ENCODE measurements at regions not wholly inside any gene's neighbourhood (a gene's known extent, or its start where the extent isn't known, plus 50 kb on each side); places are given as distances from the start of the nearest gene placed in this dataset.

DNA sequence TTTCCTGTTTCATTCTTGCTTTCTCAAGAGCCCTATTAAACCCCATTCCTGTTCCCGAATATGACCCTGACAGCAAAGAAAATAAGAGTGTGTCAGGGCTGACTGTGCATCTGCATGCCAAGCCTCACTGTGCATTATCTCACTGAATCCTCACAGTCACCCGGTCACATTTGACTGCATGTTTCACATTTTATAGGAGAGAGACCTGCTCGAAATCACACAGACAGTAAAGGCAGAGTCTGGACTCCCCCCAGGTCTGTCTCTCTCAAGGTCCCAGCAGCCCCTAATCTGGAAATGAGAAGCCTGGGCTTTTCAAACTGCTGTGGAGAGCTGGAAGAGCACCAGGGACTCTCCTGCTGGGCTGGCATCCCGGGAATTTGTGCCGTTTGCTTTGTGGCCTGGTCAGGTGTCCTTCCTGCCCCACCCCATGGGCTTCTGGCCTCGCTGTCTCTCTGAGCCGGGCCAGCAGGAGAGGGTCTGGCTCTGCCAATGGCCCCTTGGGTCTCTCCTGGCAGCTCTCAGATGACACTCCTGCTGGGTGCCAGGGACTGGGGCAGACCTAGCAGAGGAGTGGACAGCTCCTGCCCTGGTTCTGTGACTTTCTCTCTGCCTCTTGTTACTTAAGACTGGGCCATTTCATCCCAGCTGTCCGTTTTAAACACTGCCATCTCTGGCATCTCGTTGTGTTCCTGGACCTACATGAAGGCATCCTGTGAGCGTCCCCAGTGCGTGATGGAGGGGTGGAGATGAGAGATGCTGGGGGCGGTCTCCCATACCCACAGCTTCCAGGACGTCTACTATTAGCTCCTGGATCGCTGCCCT lies 173.6 kb downstream of the ARHGAP12 start:
- DNase-seq: no peak

GRCh38 chr10:31753681-31754080 lies 174.9 kb downstream of the ARHGAP12 start:
- no peak for DNase-seq

- no peak for DNase-seq
Measured at GRCh38 chr10:31752170-31752569, 176.5 kb downstream of the ARHGAP12 start.

DNA sequence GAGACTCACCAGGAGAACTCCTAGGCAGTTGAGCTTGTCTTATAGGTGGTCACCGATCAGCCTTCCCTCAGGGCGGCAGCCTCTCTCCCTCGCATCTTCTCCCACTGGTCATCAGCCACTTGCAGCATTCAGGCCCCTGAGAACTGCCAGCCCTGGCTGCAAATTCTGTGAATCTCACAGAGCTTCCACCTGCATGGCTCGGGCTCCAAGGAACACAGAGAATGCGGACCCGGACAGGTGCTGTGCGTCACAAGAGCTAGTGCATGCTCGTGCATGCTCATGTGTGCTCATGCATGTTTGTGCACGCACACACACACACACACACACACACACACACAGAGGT lies 176.9 kb downstream of the ARHGAP12 start:
- DNase-seq: no peak

DNA sequence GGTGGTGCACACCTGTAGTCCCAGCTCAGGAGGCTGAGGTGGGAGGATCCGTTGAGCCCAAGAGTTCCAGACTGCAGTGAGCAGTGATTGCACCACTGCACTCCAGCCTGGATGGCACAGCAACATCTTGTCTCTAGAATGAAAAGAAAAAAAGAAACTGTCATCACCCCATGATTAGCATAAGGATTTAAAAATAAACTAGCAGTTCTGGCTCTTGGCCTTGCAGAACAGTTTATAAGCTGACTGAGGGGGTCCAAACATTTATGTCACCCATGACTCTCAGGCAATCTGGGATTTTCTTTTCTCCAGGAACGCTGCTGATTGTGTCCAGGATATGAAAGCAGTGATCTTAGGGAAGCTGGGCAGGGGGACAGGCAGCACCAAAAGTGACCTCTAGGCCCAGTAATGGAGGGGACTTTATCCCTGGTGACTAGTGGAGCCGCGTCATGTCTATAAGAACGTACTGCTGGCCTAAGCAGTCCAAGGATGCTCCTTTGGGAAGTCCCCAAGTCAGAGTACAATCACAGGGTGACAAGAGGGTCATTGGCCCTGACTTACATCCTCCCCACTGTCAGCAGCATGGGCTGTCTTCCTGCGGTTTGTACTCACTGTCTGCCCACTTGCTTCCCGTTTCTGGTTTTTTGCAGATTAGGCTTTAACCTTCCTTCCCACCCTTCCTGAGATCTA lies 177.4 kb downstream of the ARHGAP12 start:
- DNase-seq: no peak

- peak; percentile 85 for DNase-seq
Measured at GRCh38 chr10:31749981-31750840, 178.4 kb downstream of the ARHGAP12 start.

DNA sequence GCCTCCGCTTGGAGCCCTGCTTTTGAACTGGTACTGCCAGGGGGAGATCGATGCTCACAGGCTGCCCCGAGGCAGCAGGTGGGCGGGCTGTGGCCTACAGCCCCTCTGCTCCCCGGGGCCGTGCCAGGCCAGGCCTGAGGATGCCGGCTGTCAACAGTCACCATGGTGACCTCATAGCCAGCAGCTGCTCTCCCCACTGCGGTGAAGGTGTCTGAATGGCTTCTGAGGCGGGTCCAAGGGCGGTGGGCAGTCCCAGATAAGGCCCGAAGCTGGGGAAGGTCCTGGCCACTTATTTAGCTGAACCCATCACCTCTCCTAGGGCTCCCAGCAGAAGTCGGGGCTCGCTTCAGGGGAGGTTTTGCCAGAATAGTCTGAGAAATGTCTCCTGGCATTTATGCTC lies 179.3 kb downstream of the ARHGAP12 start:
- peak; percentile 67 for DNase-seq

DNA sequence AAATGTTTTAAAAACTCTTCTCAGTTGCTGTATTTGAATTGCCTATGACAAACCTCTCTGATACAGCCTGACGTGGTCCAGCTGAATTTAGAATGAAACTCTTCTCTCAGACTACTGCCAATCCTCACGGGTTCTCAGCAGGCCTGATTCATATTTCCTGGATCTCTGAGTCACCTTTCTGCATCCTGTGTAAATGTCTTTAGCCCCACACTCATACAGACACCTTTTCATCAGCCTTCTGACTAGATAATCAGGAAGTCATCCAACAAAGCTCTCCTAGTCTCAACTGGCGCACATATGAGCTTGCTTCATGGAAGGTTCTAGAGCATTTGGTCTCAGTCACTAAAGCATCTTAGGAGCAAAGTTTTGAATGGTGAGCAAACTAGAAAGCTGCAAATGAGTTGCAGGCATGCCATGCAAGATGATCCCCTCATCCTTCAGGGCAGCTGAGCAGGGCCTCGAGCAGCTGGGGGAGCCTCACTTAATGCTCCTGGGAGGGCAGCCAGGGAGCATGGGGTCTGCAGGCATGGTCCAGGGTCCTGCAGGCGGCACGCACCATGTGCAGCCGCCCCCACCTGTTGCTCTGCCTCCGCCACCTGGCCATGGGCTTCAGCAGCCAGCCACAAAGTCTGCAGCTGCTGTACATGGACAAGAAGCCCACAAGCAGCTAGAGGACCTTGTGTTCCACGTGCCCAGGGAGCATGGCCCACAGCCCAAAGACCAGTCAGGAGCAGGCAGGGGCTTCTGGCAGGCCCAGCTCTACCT lies 182.8 kb downstream of the ARHGAP12 start:
- DNase-seq: no peak

DNA sequence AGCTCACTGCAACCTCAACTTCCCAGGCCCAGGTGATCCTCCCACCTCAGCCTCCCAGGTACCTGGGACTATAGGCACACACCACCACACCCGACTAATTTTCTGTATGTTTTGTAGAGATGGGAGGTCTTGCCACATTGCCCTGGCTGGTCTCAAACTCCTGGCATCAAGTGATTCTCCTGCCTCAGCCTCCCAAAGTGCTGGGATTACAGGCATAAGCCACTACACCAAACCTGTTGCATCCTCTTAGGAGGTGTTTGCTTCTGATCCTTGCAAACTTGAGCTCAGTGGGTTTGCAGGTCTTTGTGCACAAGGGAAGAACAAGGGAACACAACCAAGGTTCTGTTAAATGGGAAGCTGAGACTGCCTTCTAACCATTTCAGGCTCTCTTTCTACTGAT lies 184.6 kb downstream of the ARHGAP12 start:
- no peak for DNase-seq

- no peak for DNase-seq
Measured at GRCh38 chr10:31742255-31742654, 186.4 kb downstream of the ARHGAP12 start.

DNA sequence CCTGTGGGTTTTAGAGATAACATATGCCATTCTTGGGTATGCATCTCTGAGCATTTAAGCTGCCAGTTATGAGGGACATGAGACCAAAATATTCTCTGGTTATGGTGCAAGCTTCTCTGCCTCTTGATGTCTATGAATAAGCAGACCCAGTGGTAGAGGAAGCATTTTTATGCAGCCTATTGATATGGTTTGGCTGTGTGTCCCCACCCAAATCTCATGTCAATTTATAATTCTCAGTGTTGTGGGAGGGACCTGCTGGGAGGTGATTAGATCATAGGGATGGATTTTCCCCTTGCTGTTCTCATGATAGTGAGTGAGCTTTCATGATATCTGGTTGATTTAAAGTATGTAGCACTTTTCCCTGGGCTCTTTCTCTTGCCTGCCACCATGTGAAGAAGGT lies 187.2 kb downstream of the ARHGAP12 start:
- DNase-seq: no peak

DNA sequence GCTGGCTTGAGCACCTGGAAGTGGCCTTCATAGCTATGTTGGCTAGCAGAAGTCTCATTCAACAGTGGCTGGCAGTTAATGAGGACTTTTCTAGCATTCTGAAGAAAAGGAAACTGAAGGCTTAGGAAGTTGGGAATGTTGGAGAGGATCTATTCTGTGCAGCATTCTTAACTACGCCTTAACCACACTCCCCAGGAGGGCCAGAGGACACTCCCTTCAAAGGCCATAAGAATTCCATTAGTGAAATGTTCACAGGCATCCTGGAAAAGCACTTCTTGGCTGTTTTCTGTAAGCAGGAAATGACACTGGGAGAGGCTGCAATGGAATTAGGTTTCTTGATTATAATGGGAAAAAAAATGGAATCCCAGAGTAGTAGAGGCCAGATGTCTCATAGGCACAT lies 188.9 kb downstream of the ARHGAP12 start:
- DNase-seq: no peak

DNA sequence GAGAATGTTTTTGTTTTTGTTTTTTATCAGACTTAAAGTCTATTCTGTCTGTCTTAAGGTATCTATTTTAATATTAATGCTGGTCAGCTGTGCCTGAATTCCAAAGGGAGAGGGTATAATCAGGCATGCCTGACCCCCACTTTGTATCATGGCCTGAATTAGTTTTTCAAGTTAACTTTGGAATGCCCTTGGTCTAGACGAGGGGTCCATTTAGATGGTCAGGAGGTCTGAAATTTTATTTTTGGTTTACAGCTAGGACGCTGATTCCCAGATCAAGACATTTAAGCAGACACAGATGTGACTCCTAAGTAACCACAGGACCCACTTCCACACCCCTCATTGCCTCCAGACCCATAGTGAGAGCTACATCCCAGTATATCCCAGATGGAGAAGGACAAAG lies 189.5 kb downstream of the ARHGAP12 start:
- DNase-seq: no peak

GRCh38 chr10:31731711-31732110 lies 196.9 kb downstream of the ARHGAP12 start:
- DNase-seq: no peak

DNA sequence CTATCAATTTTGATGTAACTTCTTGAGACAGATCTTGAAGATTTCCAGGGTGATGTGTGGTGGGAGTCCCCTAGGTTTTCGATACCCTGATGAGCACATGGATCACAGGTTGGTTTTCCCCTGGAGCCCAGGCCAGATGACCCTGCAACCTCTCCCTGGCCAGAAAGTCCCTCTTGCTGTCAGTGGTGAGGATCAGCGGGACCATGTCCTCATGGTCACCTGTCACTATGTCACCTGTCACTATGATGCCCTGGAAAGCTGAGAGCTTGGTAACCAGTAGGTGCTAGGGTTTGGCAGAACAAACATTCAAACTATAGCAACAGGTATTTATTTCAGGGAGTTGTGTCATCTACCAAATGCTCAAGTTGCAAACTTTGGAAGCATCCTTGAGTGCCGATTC lies 197.9 kb downstream of the ARHGAP12 start:
- DNase-seq: no peak

- DNase-seq: peak; percentile 8
Measured at GRCh38 chr10:31728698-31729224, 199.9 kb downstream of the ARHGAP12 start.

DNA sequence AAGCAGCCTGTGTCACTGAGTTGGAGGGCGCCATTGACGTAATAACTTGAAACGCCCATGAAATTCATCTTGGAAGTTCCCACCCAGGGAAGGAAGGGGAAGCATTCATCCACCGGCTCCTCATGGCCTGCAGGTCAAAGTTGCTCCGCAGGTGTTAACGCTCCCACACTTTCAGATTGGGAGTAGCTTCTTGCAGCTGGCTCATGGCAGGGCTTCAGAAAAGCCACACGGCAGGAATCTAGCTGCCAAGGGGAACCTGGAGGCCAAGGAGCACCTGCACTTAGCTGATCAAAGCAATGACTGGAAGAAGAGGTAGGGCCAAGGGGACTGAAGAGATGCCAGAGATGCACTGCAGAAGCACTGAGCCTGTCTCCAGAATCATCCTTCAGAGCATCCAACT lies 203.2 kb downstream of the ARHGAP12 start:
- no peak for DNase-seq

DNA sequence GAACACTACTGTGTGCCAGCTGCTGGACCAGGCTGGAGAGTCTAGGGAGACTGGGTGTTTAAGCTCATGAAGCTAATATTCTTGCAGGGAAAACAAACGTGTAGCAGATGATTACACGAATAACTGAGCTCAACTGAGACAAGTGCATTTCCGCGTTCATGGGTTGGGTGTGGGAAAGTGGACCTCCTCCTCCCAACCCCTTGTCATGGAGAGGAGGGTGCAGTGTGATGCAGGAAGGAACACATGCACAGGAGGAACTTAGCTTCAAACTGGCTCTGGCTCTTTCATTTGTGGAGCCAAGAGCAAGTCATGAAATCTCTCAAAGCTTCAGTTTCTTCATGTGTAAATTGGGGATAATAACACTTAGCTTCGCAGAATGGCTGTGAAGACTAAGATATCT lies 204.3 kb downstream of the ARHGAP12 start:
- DNase-seq: no peak

- no peak for DNase-seq
Measured at GRCh38 chr10:31723106-31723750, 205.4 kb downstream of the ARHGAP12 start.

- no peak for DNase-seq
Measured at GRCh38 chr10:31721096-31721495, 207.5 kb downstream of the ARHGAP12 start.

DNA sequence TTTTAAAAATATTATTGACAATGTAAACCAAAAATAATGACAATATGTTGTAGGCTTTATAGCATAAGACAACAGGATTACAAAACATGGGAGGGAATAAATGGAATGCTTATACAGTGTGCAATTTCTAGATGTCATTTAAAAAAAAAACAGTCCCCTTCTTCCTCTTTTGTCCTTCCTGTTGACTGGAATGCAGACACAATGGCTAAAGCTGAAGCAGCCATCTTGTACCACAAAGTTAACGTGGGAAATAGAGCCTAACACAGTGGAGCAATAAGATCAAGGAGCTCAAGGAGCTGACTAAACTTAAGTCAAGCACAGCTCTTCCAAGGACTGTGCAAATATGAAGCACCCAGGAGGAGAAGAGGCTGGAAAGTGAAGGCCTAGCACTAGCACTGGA lies 208.1 kb downstream of the ARHGAP12 start:
- no peak for DNase-seq

GRCh38 chr10:31709476-31709875 lies 219.2 kb downstream of the ARHGAP12 start:
- DNase-seq: no peak

Measured in COR-L47 (cell line).